SHP77 (cell line): ENCODE measurements at regions not wholly inside any gene's neighbourhood (a gene's known extent, or its start where the extent isn't known, plus 50 kb on each side); places are given as distances from the start of the nearest gene placed in this dataset.

ENCODE experiments used
- DNase-seq, 2 experiments: peaks; one replicate each; lab custom pipeline; 2025; lab: John Stamatoyannopoulos, UW

DNA sequence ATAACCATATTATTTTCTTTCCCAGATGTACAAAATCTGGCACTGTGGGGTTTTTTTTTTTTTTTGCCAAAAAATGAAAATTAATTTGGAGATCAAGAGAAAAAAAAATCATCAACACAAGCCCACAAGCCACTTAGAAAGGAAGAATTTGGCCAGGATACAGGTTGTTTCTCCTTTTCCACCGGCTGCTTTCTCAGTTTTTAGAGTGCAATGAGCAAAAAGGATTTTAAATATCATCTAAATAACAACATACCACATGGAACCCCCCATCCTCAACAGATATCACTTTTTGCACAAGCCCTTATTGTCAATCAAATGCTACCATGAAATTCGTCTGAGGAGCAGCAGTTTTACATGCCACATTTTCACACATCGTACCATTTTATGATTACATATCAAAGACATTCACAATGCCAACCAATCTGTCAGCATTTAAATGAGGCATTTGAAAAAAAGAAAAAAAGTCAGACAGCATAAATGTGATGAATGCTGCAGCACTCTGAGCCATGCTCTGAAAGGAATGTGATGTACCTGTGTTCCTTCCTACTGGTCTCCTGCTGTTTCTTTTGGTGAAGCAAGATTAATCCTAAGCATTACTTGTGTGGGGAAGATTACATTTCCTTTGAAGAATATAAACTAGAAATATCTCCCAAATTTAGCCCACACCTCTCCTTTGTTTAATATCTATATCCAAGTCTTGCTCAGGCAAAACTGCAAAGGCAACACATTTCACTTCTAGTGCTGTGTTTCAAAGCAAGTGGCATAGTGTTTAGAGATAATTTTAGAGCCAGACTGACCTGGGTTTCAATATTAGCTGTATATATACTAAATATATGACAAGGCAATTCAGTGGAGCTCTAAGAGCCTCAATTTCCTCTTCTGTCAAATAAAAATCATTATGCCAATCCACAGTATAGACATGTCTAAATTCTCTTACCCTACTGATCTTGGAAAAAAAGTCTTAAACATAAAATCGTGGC, 391.3 kb downstream of the CMPK2 start:
- no peak for DNase-seq

DNA sequence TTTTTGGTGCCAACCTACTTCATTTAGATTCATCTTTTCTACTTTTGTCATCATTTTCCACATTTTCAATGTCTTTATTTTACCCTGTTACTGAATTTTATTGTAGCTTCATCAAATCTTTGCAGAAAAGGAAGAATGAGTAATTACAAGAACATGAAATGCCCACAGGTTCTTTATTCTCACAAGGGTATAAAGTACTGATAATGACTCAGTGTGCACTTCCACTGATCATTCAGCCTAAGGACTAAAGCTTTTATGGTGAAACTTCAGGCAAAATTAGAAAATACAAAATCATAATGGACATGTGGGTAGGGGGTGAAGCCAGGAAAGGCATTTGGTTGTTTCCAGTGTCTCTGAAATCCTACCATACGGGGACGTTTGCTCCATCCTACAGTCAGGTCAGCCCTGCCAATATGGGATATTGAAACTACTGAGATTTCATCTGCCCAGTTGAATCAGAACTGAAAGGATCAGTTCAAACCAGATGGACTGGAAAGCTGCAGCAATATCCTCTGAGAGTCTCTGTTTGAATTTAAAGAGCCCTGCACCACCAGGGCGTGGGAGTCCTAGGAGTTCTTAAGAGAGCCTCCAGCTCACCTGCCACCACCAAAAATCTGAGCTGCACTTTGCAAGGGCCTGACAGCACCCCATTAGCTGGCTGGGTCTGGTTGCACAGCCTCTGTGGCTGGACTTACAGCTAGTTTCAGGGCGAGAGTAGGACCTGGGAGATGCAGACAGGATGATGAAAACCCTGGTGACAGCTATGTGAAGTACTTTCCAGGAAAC, 390.4 kb downstream of the CMPK2 start:
- no peak for DNase-seq

DNA sequence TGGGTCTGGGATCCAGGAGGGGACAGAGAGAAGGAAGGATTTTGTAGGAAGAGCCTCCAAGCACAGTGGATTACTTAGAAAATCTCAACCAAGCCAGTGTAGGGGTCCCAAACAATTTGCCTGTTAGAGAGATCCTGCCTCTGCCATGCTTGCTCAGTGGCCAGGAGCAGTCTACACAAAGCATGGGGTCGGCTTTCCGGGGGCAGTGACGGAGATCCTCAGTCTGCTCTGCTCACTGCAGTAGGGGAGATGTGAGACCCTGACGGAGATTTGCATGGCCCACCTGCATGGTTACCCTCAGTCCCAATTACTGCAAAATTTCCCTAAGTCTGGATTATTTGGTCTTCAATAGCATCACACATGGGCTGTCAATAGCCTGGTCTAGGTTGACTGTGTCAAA, 385.2 kb downstream of the CMPK2 start:
- no peak for DNase-seq

DNA sequence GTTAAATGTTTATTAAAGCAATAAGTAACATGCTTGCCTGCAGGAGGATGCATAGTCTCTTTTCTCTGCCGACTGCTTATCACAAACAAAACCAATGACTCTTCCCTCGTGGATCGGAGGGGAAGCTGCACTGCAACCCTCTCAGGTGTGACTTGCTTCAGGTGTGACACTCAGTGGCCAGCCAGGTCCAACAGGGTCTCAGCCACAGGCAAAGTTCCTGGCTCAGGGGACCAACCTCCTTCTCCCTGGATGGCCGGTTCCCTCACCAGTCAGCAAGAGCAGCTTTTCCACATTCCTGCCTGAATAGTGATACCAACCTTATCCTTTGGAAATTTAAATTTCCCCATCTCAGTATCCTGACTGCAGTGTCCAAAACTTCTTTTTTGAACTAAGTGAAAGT, 383.5 kb downstream of the CMPK2 start:
- no peak for DNase-seq

DNA sequence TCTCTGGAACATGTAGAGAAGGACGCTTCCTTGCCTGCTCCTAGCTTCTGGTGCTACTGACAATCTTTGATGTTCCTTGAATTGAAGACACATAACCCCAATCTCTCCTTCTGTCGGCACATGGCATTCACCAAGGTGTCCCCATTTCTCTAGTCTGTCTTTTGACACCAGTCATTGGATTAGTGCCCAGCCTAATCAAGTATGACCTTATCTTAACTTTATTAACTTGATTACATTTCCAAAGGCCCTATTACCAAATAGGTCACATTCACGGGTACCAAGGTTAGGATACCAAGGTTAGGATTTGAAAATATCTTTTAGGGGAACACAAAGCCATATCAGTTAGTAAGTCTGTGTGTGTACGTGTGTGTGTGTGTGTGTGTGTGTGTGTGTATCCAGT, 377.9 kb downstream of the CMPK2 start:
- DNase-seq, result no peak

DNA sequence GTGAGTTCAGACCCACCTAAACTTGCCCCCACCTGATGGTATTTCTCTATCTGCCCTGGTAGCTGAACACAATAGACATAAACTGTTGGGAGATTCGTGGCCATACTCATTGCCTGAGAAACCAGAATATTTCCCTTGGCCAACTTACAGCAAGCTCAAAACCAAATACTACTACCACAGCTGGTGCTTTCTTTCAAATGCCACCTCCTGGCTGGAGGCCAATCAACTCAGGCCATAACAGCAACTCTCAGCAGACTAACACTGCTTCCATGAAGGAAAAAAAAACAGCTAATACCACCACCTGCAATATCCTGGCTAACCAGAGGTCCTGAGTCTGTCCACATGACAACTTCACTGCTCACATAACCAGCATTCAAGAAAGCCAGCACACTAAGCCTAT, 373.1 kb downstream of the CMPK2 start:
- peak; percentile 42 to 68 for DNase-seq

DNA sequence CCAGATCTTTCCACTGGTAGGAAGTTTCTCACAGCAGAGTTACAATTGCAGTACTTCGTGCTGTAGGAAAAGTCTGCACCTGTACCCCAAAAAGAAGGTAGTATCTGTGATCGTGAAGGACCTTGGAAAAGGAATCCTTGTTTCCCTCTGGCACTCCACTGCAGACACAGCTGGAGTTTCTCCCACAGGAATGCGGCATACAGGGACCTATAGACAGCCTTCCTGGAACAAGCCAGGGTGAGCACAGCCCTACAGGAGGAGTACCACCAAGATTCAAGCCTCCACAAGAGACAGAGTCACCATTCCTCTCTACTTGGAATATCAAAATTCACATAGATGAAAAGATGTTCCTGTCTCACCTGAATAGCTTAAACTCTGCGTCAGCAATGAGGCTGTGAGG, 372.4 kb downstream of the CMPK2 start:
- DNase-seq, result no peak

DNA sequence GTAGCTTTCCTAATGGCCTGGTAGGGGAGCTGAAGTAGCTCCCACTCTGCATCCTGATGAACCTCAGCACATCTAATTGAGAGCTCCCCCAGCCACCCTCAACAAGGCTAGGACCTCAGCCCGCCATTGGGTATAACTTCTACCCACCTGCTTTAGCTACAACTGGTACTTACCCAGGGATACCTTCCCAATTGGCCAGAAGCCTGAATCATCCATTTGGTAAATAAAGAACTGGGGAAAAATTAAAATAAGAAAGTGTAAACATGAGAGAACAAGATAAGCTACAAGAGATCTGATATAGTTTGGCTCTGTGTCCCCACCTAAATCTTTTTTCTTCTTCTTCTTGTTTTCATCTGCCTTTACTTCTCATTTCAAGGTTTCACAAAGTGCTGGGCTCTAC, 372.0 kb downstream of the CMPK2 start:
- DNase-seq, result no peak

DNA sequence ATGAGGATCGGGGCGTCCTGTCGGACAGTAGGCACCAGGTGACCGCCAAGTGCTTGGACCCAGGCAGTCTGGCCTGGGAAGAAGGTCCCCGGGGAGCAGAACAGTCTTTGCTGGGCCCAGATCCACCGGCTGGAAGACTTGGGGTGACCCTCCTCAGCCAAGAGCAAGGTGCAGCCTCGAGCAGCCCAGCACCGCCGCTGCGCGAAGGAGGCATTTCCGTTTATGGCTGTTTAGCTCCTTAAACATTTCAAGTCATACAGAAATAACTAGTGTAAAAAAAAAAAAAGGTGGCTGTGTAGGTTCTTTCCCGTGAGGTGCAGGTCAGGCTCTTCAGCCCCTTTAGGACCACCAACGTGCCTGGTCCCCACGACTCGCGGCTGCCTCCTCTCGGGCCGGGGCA, 370.2 kb downstream of the CMPK2 start:
- DNase-seq, result no peak

DNA sequence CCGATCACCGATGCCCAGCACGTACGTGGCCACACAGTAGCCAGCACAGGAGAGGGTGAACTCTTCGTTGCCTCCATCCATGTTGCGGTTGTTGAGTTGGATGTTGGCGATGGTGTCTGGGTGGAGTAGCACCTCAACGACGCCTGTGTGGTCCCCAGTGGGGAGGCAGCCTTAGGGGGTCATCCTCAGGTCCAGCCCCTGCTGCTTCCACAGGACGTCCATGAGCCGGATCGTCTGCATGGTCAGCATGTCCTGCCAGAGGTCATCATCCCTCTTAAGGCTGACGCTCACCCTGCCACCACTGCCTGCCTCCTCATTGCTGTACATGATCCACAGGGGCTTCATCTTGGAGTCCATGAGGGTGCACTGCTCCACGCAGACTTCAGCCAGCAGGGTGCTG, 369.3 kb downstream of the CMPK2 start:
- no peak for DNase-seq

DNA sequence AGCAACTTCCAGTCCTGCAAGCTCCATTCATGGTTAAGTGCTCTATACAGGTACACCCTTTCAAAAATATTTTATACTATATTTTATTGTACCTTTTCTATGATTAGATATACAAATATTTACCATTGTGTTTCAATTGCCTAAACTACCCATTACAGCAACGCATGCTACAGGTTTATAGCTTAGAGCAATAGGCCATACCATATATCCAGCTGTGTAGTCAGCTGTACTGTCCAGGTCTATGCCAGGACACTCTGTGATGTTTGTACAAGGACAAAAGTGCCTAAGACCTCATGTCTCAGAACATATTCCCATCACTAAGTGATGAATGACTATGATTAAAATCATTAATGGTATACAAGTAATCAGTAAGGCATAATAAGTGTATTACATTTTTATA, 368.7 kb downstream of the CMPK2 start:
- DNase-seq, result no peak

DNA sequence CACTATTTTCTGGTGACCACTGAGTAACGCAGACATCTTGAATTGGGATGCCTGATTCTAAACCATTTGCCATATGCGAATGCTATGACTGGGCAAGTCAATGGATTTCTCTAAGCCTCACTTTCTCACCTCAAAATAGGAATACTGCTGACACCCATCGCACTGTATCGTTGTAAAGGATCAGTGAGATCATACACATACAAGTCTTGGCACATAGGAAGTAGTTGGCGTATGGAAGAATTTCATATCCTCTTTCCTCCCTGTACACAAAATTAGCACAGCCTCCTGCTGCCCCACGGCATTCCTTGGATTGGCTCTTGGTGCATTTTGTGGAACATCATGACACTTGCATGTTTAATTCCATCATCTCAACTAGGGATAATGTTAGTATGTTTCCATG, 366.9 kb downstream of the CMPK2 start:
- DNase-seq, result no peak

DNA sequence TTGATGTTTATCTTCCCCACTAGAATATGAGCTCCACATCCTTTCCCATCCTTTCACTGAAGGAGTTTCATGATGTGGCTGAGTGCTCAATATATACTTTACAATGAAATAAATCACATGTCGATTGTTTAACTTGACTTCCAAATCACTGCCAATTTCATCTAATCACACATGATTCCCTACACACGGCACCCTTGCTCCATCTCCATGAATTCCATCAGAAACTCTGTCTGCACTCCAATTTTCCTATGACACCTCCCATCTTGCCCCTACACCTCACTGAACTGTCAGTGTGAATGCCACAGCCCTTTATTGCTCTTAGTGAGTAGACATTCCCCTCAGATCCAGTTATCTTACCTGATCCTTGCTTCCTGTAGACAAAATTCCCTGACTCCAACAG, 366.0 kb downstream of the CMPK2 start:
- DNase-seq, result no peak

DNA sequence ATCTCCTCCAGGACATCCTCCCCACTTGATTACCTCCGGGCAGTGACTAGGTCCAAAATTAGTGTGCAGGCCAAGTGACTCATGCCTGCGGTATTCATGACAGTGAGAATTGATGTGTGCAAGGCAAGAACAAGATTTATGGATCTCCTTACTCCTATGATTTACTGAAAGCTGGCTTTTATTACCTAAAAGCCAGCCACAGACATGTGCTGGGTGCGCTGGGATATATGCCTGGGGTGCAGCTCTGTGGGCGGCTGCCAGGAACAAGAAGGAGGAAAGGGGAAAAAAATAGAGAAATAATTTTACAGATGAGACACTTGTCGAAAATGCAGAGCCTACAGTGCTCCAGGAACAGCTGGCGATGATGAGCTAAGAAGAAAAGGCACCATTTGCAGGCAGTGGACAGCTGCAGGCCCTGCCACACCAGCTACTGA, 359.3 kb downstream of the CMPK2 start:
- peak in 1 of 2 experiments; percentile 46 for DNase-seq

DNA sequence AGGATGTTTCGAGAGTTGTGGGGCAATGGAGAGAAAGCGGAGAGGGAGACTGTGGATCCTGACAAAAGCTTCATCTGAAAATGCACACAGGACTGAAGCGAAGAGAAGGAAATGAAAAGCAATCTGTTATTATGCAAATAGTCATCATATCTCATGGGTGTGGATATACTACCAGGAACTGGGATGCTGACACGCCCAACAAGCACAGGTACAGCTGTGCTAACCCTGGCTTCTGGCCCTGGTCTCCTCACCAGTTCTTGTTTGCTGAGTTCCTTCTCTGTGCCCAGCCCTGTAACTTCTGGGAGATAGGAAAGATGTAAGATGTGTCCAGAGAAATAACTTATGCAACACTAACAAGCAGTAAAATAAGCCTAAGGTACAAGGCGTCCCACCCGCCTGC, 358.8 kb downstream of the CMPK2 start:
- DNase-seq, result peak; percentile 29 to 46

DNA sequence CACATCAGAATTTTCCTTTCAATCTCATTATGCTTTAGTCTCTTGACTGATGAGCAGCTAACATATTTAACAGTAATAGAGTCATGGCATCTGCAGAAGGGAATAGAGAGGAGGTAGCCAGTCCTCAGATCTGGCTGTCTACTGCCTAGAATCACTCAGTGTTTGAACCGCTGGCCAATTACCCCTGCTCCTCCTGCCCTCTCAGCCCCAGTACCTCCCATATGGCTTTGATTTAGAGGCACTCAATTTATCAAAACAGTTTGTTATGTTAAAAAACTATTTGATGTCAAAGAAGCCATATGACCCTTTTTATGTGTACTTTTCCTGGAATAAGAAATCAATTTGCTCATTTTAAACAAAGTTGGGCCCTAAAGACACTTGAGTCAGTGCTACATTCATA, 355.2 kb downstream of the CMPK2 start:
- no peak for DNase-seq

DNA sequence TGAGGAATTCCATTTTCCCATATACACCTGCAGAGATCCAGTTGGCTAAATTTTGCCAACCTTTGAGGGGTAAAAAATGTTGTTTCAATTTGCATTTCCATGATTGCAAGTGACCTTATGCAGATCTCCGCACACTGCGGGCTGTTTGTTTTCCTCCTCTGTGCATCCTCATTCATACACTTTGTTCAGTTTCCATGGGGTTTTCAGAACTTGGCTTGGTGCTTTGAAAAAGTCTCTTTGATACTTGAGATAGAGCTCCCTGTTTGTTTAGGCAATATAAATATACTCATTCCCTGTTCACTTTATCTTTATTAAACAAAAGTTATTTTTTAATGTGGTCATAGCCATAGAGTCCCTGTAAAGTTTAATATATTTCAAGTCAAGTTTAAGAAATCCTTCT, 353.1 kb downstream of the CMPK2 start:
- no peak for DNase-seq

DNA sequence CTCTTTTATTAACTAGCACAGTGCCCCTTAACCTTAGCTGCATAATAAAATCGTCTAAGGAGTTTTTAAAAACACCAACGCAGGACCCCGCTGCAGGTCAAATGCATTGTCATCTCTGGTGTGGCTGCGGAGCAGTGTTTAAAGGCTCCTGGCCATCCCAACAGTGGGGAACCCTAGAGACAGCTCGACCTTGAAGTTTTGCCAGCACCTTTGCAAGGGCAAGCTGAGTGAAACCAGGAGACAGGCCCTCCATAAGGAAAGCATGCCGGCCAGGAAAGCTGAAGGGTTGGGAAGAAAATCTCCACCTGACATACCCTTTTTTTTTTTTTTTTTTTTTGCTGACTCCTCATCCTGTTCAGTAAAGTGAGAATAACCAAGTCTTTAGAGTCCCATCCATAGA, 349.0 kb downstream of the CMPK2 start:
- no peak for DNase-seq

DNA sequence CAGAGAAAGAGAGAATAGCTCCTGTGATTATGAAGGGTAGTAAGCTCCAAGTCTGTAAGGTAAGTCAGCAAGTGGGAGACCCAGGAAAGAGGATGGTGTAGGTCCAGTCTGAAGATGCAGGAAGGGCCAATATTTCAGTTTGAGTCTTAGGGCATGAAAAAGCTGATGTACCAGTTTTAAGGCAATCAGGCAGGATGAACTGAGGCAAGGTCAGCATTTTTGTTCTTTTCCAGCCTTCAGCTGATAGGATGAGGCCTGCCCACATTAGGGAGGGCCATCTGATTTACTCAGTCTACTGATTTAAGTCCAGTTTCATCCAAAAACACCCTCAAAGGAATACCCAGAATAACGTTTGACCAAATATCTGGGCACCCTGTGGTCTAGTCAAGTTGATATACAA, 347.3 kb downstream of the CMPK2 start:
- DNase-seq, result no peak

DNA sequence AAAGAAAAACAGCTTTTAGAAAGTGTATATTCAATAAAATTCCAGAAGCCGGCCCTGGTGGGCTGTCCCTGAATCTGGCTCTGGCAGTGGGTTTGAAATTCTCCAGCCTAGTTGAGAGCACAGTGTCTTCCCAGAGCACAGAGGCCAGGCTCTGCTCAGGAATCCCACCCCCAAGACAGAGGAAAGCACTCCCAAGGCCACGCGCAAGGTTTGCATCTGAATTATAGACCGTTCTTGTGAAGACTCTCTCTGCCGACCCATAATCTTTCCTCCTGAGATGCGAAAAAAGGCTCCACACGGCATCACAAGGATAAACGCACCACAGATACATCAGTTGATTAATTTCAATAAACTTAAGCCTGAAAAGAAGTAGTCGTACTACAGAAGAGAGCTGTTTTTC, 342.2 kb downstream of the CMPK2 start:
- DNase-seq, result no peak

DNA sequence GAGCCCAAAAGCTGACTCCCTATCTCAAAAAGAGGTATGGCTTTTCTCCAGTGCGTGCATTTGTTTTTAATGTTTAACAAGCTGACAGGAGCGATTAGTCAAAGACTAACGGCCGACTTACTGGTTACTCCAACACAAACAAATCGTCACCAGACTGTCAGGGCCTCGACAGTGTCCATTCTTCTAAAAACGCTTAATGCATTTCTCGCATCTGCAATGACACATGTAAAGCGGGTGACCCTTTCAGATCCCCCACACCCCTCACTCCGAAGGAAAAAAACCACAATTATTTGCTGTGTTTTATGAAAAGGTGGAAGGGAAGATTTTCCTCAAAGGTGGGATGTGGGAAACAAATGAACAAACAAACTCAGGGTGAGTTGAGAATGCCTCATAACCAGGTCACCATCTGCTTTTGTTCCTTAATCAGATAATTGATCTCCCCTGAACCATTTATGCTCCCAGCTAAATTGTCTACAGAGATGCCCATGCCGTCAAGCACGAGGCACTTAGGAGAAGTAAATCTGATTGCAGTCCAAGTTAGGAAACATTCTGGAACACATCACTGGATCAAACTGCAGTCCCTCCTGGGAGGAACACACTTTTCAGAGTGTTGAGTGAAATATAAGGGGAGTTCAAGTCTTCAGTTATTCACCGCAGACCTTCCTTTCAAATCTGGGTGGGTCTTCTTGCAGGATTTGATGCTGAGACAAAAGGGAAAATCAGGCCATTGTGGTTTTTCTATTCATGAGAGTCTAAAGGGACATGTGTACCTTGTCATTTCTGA, 340.8 kb downstream of the CMPK2 start:
- peak; percentile 43 to 49 for DNase-seq

DNA sequence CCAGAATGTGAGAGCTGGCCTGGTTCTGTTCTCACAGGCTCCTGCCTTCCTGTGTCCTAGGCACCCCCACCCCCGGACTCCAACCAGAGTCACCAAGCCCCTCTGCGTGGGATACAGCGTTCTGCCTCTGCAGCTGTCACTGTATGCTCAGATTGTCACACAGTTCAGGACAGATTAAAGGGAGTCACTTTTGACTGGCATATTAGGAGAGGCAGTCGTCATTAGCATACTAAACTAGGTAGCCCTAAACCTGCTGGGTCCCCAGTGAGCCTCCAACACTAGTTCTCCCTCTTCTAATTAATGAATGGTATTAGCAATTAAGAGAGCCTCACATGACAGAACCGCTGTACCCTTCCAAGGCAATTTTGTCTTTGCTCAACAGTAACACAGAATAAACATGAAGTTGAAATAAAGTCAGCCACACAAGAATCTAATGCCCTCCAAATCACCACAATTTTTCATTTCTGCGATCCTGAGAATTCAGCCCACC, 340.2 kb downstream of the CMPK2 start:
- DNase-seq, result peak in 1 of 2 experiments; percentile 2
